ENCODE measurements at regions not wholly inside any gene's neighbourhood (a gene's known extent, or its start where the extent isn't known, plus 50 kb on each side); places are given as distances from the start of the nearest gene placed in this dataset.

DNA sequence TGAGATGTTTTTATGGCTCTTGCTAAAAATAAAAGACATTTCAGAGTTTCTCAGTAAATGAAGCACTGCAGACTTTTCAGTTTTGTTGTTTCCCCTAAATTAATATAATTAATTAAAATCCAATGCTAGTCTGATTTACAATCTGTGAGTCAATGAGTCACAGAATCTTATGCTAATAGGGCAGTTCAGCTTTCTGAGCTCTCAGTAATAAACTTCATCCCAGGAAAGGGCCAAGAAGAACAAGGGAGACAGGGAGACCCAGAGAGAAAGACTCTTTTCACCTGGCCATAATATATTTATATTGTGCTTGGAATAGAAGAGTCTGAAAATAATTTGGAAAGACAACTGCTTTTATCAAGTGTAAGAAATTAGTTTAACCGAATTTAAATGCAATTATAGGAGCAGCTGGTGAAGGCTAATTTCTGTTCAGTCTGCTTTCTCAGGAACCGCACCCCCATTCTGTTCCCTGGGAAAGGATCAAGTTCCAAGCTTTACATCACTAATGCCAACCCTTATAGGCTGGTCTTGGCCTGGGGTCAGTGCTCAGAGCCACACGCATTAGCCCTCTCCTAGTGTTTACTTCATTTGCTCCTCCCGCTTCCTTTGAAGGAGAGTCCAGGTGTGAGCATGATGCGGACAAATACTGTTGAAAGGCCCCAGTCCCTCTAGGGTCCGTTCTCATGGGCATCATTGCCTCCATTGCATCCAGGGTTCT lies 145.6 kb downstream of the ZBTB18 start:
- DNase-seq (ENCODE audit: low spot score) = no peak

DNA sequence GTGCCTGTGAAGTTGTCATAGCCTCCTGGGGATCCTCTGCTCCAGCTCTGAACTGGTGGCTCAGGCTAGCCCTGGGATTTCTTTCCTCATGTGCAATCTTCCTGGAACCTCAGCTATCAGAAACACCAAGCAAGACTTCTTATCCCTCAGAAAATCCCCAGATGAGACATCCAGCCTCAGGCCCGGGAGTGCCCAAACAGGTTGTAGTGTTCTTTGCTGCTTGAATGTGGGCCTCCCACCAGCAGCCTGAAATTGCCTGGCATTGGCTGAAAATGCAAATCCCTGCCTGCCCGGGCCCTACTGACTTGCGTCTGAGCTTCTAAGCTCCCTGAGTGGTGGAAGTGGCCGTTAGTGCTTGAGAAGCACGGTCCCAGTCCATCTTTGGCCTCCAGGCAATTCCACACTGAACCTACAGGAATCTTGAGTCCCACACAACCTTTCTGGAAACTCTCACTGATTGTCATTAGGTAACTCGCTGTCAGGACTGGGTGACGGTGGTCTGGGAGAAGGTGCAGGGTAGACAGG lies 146.8 kb downstream of the ZBTB18 start:
- DNase-seq (ENCODE audit: low spot score) = no peak

DNA sequence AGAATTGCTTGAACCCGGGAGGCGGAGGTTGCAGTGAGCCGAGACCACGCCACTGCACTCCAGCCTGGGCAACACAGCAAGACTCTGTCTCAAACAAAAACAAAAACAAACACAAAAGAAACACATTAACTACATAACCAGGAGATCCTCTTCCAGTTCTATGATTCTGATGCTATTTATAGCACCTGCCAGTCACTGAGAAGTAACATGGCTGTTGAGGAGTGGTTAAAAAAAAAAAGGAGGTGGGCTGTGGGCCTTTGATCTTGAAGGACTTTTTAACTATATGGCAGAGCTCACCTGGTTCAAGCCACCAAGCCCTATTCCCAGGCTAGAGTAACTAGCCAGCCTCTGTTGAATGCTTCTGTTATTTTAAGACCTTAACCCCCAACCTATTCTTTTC lies 148.8 kb downstream of the ZBTB18 start:
- no peak for DNase-seq (ENCODE audit: low spot score)

DNA sequence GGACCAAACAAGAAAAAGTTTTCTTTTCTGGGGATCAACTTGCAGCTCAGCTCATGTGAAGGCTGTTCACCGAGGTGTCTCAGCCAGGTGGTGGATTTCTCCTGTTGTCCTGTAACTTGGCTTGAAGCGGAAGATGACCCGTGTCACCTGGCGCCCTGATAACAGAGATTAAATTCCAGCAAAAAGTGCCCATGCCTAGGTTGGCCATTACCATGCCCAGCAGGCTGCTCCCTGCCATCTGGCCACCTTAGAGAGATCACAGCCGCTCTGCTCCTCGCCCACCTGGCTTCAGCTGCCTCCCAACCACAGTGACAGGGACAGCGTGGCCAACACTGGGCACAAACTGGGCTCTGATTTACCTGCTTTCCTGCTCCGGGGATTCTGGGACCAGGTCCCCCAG lies 149.5 kb downstream of the ZBTB18 start:
- no peak for DNase-seq (ENCODE audit: low spot score)

DNA sequence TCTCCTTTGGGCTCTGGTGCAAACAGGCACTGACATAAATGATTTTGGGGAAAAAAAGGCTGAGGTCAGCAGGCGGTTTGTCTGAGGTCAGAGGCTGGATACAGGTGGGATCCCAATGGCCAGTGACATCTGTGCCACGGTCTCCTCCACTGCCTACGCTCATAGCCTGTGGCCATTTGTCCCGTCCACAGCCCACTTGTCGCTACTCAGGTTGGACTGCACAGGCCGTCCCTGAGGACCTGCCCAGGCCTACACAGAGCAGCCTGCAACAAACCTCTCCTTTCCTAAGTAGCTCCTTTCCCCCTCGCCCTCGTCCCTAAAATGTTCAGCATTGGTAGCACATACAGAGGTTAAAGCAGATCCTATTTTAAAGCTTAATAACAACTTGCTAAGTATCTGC lies 150.7 kb downstream of the ZBTB18 start:
- DNase-seq (ENCODE audit: low spot score) = no peak

DNA sequence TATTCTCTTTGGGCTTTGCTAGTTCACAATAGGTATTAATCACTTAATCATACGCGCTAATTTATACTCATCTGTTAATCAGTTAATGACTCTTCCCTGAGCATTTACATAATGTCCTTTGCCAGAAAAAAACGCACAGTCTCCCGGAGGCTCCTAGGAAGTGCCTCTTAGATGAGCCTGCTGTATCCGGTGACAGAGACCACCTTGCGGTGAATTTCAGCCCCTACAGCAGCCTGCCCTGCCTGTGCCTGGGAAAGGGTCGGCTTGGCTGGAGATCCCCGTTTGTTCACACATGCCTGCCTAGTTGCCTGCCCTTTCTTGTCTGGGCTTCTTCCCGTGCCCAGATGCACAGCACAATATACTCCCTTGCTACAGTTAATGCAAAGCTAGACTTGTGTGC lies 152.9 kb downstream of the ZBTB18 start:
- no peak for DNase-seq (ENCODE audit: low spot score)

DNA sequence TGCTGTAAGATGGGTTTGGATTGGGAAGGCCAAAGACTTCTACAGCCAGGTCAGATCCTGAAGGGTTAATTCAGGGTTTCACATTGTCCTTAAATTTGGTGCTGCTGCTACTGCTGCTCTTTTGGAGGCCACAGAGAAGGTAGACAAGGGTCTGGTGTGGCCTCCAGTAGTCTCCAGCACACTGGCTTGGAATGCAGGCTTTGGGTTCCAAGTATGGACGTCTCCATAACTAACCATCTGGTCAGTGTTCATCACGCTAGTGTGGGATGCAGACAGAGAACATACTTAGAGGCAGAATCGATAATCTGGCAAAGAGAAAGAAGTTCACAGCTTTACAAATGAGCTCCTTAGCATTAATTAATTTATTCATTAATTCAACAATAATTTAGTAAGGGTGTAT lies 154.1 kb downstream of the ZBTB18 start:
- DNase-seq (ENCODE audit: low spot score) = no peak

DNA sequence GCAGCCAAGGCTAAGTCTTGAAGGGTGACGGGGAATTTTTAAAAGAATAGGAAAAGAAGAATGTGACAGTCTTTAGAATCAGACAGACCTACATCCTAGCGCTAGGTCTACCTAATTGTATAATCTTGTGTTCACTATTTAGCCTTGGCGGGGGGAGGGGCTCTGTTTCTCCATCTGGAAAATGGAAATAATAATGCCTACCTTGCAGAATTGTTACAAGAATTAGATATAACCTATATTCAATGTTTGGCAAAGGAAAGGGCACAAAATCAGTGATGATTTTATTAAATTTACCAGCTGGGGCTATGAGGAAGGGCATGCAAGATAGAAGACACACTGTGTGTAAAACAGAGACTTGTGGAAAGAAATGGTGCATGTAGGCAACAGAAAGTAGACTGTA lies 154.8 kb downstream of the ZBTB18 start:
- no peak for DNase-seq (ENCODE audit: low spot score)

DNA sequence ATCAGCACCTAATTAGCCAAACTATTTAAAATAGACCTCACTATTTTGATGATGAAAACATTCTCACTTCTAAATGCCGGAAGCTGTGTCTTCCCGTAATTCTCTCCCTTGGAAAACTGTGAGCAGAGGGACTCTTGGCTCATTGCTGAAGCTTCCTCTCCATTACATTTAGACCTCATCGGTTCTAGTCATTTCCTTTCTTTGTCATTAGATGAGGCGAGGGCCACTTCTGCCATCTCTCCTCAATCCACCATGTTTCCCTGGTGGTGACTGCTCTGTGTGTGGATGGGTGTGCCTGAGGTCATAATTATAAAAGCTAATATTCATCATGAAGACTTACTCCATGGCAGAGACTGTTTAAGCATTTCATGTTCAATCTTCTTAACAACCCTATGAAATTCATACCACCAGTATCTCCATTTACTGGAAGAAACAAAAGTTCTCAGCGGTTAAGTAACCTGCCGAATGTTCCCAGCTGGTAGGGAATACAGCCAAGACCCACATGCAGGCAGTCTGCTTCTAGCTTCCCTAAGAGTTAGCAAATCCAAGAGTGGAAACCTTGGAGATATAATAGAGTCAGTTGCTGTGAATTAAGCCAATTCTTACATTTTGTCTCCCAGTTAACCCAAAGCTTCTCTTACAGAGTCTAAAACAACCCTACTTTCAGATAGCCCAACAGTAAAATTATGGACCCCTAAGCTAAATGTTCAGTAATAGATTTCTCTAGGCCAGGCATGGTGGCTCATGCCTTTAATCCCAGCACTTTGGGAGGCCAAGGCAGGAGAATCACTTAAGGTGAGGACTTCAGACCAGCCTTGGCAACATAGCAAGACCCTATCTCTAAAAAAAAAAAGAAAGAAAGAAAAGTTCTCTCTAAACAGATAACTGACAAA lies 156.2 kb downstream of the ZBTB18 start:
- DNase-seq (ENCODE audit: low spot score) = no peak

DNA sequence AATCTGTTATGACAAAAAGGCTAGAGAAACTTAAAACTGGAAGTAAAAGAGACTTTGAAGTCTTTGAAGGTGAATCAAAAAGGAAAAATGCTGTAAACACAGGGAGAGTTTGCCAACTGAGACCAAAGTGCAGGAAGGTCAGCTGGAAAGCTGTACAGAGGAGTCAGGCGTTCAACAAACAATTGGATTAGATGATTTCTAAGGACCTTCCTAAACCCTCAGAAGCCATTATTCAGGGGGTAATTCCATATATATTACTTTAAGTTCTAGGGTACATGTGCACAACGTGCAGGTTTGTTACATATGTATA lies 156.8 kb downstream of the ZBTB18 start:
- no peak for DNase-seq (ENCODE audit: low spot score)

DNA sequence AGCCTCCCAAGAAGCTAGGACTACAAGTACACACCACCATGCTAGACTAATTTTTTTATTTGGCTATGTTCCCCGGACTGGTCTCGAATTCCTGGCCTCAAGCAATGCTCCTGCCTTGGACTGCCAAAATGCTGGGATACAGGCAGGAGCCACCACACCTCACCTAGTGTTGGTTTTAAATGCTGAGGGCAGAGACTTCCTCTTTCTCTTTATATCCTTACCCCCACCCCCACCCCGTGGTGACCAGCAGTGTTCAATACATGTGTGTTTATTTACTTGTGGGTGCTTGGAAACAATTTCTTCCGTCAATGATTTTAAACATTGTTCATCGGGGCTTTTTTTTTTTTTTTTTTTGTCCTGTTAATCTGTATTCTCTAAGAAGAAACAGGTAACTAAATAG lies 158.9 kb downstream of the ZBTB18 start:
- DNase-seq (ENCODE audit: low spot score) = no peak

DNA sequence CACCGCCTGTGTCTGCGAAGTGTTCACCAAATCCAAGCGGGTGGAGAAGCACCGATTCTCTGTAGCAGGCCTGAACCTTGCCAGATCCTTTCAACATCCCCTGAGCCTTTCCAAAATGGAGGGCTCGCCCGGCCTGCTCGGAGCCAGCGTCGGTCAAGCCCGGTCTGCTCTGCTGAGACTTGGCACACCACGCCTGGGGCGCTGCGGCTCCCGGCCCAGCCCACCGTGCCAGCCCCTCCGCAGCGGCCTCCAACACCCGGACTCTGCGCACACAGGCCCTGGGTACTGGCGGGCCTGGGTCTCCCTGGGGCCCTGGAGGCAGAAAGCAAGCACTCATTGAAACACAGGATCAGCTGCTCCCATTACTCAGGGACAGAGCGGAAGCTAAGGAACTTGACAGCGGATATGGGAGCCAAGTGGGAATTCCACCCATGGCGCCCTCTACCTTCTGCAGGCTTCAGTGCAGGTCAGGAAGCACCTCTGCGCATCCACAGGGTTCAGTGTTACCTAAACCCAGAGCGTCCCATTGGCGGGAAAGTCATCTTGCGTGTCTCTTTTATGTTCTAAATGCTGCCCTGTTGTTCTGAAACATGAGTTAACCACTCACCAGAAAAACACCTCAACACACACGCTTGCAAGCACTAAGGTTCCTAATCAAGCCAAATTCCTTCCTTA lies 159.9 kb downstream of the ZBTB18 start:
- DNase-seq (ENCODE audit: low spot score) = no peak

DNA sequence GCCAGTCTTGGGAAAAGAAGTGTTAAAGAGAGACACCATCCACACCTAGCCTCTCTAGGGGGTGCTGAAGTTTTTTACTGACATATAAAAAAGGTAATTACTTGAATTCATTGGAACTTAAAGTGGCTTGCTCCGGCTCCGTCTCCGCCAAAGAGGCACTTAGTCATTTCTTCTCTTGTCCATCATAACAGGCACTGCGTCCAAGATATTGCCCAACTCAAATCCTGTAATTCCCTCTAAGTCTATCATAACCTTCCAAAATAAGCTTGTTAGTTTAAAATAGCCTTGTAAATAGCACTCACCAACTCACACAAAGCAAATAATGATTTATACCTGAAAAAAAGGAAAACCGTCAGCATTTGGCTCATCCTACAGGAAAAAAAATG lies 160.5 kb downstream of the ZBTB18 start:
- DNase-seq (ENCODE audit: low spot score) = no peak

DNA sequence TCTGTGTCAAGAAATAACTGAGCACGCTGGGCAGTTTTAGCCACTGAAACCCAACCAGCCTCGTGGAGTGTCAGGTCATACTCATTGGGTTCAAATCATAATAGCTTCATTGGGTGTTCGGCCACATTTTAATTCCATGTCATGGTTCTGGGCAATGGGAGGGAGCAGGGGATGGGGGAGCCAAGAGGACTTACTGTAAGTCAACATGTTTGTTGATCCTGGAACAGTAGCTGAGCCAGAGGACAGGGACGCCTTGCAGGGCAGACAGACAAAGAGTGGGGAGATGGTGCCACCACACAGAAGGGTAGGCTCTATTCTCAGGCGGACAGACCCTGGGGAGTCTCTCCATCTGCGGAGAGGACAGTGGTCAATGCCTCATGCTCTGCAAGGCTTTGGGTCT lies 161.1 kb downstream of the ZBTB18 start:
- DNase-seq (ENCODE audit: low spot score) = no peak

DNA sequence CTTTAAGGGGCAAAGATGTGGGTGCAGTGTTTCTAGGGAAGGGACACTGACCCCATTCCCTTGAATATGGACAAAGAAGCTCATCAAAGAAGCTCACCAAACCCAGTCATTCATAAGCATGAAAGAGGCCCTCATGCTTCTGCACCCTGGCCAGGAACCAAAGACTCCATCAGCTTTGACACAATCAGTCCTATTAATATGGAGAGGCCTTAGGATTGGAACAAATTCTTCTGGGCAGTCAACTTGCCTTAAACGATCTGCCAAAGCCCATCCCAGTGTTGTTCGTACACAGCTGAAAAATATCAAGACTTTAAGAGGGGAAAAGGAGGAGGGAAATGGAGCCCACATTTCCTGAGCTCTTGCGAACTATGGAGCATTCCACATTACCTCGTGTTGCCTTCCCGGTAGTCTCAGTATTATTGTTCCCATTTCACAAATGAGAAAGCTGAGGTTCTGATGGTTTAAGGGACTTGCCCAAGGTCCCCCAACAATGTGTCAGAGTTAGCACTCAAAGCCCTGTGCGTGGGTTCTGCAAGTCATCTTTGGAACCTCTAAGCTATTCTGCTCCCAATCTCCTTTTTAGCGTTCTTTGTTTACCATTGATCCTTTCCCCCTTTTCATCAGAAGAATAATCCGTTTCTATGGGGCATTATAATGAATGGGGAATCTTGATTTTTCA lies 161.9 kb downstream of the ZBTB18 start:
- DNase-seq (ENCODE audit: low spot score) = no peak

DNA sequence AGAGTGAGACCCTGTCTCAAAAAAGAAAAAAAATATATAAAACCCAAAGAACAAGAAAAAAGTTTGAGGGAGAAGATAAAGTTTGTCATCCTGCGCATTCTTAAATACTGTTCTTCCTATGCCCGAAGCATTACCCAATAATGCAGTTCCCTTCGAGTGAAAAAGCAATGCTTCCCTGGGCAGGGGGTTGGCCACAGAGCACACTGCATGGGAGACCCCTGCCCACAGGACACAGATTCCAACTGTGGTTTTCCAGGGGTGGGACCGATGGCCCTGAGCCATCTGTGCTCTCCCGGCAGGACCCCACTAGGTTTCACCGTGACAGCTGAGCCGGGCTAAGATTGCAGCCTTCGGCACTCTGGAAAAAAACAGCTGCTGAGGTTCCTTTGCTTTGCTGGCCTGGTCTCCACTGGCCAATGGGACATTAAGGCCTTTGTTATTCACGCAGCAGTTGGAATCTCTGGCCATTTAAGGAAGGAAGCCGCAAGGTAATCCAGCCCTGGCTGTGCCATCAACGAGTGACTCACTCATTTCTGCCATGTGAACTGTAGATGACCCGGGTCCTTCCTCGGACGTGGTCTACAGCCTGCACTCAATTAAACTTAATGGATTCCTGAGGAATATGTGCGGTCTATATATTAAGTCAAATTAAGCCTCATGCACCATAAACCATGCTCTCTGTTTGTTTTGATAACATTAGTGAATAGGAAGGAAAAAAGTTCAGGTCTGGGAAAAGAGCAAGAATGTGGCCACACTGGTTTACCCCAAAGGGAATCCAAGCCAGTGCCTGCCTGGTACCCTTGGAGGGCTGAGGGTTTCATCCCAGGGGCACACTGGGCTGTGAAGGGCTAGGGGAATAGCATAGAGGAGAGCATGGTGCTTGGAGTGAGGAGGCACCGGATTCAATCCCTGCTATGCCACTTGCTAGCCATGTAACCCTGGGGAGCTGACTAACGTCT lies 163.2 kb downstream of the ZBTB18 start:
- DNase-seq (ENCODE audit: low spot score) = no peak

DNA sequence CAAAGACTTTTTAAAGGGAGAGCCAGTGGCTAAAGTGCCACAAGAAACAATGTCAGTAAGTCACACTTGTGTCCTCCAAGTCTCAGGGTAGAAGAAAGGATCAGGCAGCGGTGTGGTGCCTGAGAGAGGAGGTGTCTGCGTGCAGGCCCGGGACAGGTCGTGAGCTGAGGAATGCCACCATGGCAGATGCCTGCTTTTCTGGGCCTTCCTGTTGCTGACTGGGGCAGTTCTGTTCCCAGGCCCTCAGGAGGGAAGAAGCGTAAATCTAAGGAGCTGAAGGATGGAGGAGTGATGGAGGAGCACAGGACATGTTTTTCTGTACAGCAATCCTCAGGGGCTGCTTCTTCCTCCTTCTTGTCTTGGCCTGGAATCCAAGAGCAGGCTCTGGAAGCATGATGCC lies 165.8 kb downstream of the ZBTB18 start:
- DNase-seq (ENCODE audit: low spot score) = no peak

DNA sequence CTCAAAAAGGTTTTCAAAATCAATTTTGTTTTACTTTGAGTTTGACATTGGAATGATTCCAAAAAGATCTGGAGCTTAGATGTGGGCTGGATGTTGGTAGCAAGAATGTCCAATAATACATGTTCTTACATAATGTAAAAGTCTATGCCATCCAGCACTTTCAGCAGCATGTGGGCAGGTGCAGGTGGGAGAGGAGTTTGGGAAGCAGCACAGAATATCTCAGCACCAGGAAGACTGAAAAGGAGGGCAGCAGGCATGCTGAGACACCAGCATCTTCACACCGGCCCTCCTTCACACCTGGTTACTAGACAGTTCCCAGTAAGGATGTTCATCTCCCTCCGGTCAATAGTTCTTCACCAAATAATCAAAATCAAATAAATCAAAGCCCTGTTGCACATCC lies 166.6 kb downstream of the ZBTB18 start:
- no peak for DNase-seq (ENCODE audit: low spot score)

DNA sequence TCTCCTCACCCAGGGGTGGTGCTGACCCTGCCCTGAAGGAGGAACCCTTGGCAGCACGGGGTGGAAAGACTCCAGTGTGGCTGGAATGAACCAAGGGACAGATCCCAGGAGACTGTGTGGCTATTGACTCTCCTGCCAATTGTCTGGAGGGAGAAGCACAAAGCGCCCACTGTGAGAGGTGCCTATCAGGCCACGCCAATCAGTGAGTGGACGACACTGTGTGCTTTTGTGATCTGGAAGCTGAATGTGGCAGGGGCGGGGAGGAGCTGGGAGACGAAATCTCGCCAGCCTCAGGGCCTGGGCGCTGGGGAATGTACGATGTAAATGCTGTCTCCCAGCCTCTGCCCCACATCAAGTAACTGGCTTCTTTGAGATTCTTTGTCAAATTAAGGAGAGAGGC lies 167.1 kb downstream of the ZBTB18 start:
- no peak for DNase-seq (ENCODE audit: low spot score)

DNA sequence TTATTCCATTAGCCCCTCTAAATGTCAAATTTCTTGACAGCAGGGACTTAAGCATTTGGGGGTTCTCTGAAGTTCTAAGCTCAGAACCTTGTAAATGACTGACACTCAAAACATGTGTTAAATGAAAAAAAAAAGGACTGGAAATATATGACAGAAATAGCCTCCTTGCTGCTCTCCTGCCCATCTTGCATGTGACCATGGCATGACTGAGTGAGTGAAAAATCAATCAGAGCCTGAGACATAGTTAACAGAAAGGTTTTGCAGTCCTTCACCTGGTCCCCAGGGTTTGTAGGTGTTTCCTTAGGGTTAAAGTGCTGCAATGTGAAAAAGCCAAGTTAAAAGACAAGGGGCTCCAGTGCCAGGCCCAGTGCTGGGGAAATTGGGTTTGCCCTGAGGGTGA lies 168.1 kb downstream of the ZBTB18 start:
- no peak for DNase-seq (ENCODE audit: low spot score)

DNA sequence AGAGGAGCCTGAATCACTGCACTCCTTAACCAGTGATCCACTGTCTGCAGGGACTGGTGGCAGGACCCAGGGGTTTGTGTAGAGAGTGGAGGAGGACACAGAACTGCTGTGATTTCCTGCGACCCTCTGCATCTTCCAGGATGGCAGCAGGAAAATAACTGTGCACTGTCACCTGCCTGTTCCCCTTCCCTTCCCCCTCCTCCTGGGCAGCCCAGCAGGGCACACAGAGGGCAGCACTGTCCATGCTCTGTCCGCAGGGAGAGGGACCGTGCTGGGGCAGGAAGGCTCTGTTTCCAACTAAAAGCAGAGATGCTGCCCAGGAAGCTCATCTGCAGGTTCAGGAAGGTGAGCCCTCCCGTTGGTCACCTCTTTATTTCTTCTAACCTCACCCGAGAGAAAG lies 168.7 kb downstream of the ZBTB18 start:
- no peak for DNase-seq (ENCODE audit: low spot score)
